H1 (cell line): ENCODE measurements at regions not wholly inside any gene's neighbourhood (a gene's known extent, or its start where the extent isn't known, plus 50 kb on each side); places are given as distances from the start of the nearest gene placed in this dataset.

Source experiments
- ATF2 ChIP-seq: IDR thresholded peaks from 2 replicates; pipeline ENCODE4 v1.6.1; 2012; ENCODE audit warnings: low read length, inconsistent platforms
- CHD2 ChIP-seq: IDR thresholded peaks from 2 replicates; pipeline ENCODE4 v1.6.1; 2012; ENCODE audit warnings: low read length, improper control_type of control experiment
- CREB1 ChIP-seq: IDR thresholded peaks from 2 replicates; pipeline ENCODE4 v1.6.1; 2012; ENCODE audit warnings: inconsistent platforms
- CTCF ChIP-seq, 3 experiments: IDR thresholded peaks; 1 replicate in 2 of 3; 2 replicates in 1 of 3; pipeline versions ENCODE4 v1.5.1 to v1.6.1; 2011; ENCODE audit warnings: low read length in 3 of 3, mild to moderate bottlenecking in 3 of 3, inconsistent platforms in 2 of 3, low read depth in 1 of 3, moderate library complexity in 1 of 3; ENCODE audit not compliant: insufficient read depth in 1 of 3; ENCODE audit errors: control extremely low read depth in 1 of 3
- FOSL1 ChIP-seq: IDR thresholded peaks from 2 replicates; pipeline ENCODE4 v1.6.1; 2011; ENCODE audit warnings: mild to moderate bottlenecking, low read depth, low read length, moderate library complexity; ENCODE audit not compliant: insufficient read depth
- GABPA ChIP-seq: IDR thresholded peaks from 2 replicates; pipeline ENCODE4 v1.6.1; 2011; ENCODE audit warnings: mild to moderate bottlenecking, low read length, moderate library complexity, borderline replicate concordance; ENCODE audit not compliant: insufficient read depth
- GTF2F1 ChIP-seq: IDR thresholded peaks from 2 replicates; pipeline ENCODE4 v1.6.1; 2012; ENCODE audit warnings: low read depth, low read length, improper control_type of control experiment, borderline replicate concordance
- HDAC2 ChIP-seq, 2 experiments: fragments of 300-600 bp in 1 of 2; sonication (generic) in 1 of 2; IDR thresholded peaks; 2 replicates each; pipeline ENCODE4 v1.6.1; 2011 to 2012; ENCODE audit warnings: low read depth in 2 of 2, low read length in 2 of 2, mild to moderate bottlenecking in 2 of 2, moderate library complexity in 2 of 2, borderline replicate concordance in 1 of 2, inconsistent platforms in 1 of 2
- JUND ChIP-seq: IDR thresholded peaks from 2 replicates; pipeline ENCODE4 v1.6.1; 2011; ENCODE audit warnings: mild to moderate bottlenecking, improper control_type of control experiment, low read length
- MAX ChIP-seq: IDR thresholded peaks from 2 replicates; pipeline ENCODE4 v1.6.1; 2012; ENCODE audit warnings: inconsistent platforms
- SUZ12 ChIP-seq: fragments of 200-600 bp; sonication (generic); IDR thresholded peaks from 2 replicates; pipeline ENCODE4 v1.6.1; 2012; ENCODE audit warnings: mild to moderate bottlenecking, inconsistent platforms, low read length, moderate library complexity, mixed read lengths
- TBP ChIP-seq: IDR thresholded peaks from 2 replicates; pipeline ENCODE4 v1.6.1; 2011; ENCODE audit warnings: low read depth, low read length, improper control_type of control experiment
- TEAD4 ChIP-seq: IDR thresholded peaks from 2 replicates; pipeline ENCODE4 v1.6.1; 2012; ENCODE audit warnings: low read depth, low read length, inconsistent platforms, mixed read lengths
- USF2 ChIP-seq: IDR thresholded peaks from 2 replicates; pipeline ENCODE4 v1.6.1; 2011; ENCODE audit warnings: low read length, improper control_type of control experiment

- TF ChIP-seq CTCF (IDR thresholded peaks at IDR 0.05; ENCODE audit: control extremely low read depth in 1 of 3, insufficient read depth in 1 of 3, low read depth in 1 of 3, low read length in 3 of 3) (no peak), SUZ12 (no peak), GTF2F1 (no peak), CHD2 (no peak), TEAD4 (no peak), GABPA (no peak), HDAC2 (IDR thresholded peaks at IDR 0.05; ENCODE audit: borderline replicate concordance in 1 of 2, low read depth in 2 of 2, low read length in 2 of 2) (no peak), USF2 (no peak), CREB1 (no peak), FOSL1 (no peak), TBP (no peak), JUND (no peak), MAX (no peak), ATF2 (no peak)
Observed at GRCh38 chr7:12831024-12831423, 143.6 kb downstream of the ARL4A start.
